Pons (tissue), 1 donor: ENCODE measurements at regions not wholly inside any gene's neighbourhood (a gene's known extent, or its start where the extent isn't known, plus 50 kb on each side); places are given as distances from the start of the nearest gene placed in this dataset.

Source experiments
- DNase-seq: peaks from one replicate; pipeline ENCODE4 v3.0.0-alpha.2; 2016; ENCODE audit warnings: low spot score

DNA sequence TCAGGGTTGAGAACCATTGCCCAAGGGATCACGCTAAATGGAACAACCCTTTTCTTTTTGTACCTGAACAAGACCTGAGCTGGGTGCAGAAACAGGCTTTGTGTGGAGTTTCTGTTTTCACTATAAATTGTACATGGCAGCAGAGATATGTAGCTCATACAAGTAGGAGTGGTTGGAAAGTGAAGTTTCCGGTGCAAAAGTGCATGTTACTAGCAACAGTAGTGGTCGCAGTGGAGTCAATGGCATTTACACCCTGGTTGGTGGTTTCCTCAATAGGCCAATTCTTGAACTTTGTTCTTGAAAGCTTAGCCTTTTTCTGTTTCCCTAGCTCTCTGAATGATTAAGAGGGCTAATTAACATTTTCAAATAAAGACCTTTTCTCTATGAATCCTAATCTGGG lies 170.7 kb downstream of the NEBL start:
- DNase-seq: no peak

DNA sequence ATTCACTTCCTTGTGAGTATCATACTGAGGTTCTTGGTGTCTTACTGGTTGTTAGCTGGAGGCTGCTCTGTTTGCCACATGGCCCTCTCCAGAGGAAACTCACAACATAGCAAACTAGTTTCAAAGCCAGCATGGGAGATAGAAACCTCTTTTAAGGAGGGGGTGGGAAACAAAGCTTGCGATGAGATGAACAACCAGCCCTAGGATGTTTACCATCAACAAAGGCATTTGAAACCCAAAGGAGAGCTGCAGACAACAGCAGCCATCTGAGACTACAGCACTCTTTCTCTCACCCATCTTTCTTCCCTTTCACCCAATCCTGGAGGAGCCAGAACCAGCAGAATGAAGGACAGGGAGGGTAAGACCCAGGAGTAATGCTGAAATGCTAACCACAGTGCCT lies 182.1 kb downstream of the NEBL start:
- DNase-seq: no peak

DNA sequence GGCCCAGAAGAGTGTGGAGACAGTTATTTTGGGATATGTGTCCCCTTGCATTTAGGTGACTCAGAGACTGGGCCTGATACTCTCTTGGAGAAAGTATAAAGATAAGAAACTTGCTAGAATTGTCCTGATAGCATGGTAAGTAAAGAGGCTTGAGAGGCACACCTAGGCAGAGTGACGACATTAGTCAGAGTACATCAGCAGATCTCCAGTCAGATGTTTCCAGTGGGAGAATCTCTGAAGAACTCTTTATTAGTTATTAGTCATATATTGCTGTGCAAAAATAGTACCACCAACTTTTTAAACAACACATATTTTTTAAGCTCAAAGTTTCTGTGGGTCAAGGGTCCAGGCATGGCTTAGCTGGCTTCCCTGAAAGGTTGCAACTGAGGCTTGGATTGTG lies 182.6 kb downstream of the NEBL start:
- no peak for DNase-seq

DNA sequence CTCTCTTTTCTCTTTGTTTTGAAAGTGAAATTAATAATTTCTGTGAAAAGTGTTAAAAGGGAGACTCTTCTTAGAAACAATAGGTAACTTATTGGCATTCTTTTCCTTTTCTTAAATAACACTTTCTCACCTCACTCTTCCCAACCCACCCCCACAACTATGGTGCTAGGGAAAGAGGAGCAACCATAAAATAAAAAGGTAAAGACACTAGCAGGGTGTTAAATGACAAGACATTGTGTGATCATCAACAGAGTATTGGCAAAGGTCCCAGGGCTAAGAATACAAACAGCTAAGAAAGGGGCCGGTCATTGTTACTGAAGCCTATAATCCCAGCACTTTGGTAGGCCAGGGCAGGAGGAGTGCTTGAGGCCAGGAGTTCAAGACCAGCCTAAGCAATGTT lies 183.7 kb downstream of the NEBL start:
- DNase-seq: no peak

DNA sequence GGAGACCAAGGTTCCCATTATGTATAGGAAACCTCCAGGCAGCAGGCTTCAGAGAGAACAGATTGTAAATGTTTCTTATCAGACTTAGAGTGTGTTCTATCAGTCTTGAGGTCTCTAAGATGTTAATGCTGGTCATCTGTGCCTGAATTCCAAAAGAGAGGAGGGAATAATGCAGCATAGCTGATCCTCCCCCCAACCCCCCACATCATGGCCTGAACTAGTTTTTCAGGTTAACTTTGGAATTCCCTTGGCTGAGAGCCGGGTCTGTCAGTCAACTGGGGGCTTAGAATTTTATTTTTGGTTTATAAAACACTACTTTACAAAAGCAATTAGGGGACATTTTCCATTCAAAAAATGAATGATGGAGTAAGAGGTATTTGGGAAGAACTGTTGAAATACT lies 184.3 kb downstream of the NEBL start:
- DNase-seq: no peak

DNA sequence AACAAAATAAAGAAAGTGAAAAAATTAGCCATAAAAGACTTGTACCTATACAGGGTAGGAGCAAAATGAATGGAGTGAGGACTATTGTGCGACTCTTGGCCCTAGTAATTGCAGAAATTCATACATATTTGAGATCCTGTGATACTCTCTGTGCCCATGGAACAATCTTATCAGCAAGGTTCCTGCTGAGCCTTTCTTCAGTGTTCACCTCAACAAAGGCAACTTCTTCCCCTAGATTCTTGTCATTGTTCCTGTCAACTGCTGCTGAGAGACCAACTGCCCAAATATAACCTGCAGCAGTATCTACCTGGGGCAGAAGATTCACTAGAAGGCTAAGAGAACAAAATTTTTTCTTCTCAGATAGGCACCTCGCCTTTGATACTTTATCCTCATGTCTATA lies 187.4 kb downstream of the NEBL start:
- no peak for DNase-seq

DNA sequence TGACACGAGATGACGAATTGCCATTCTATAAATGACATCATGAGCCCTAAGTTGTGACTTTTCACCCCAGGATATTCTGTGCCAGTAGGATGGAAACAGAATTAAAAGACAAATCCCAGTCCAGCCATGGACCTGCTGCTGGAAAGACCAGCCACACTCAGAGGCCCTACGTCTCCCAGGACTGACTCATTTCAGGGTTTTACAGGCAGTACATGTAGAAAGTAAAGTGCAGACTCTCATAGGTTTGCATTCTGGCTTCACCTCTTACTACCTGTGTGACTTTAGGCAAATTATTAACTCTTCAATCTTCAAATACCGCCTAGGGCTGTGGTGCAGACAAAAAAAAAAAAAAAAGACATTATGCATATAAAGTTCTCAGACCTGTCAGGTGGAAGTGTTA lies 188.8 kb downstream of the NEBL start:
- no peak for DNase-seq

DNA sequence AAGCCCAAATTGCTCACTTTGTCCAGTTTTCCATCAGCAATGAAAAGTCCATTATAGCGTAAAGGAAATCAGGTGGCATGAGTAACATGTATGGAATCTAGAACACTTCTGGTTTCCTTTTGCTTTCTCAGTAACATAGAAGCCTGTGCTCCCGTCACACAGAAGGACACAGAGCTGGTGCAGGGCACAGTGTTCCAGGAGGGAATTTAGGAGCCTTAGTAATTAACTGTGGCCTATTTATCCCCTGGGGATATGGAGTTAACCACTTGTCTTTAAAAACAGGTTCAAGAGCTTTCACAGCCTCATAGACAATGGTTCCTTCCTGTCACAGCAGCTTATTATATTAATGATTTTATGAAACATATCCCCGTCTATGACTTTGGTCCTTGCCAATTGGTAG lies 189.9 kb downstream of the NEBL start:
- DNase-seq: no peak

DNA sequence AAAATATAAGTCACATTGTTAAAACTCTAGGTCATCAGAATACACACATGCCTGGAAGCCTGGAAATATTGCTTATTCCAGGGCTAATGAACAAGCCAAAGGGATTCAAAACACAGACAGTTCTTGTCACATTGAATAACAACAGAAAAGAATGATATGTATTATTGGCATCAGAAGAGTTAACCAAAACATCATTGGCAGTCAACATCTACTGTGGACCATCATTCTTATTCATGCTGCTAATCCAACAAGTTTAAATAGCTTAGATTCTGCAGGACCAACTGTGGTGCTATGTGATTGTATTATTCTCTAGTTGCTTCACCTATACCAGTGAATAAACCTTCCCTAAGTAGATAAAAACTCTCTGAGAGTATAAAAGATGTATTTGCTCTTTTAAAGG lies 198.3 kb downstream of the NEBL start:
- DNase-seq: no peak

DNA sequence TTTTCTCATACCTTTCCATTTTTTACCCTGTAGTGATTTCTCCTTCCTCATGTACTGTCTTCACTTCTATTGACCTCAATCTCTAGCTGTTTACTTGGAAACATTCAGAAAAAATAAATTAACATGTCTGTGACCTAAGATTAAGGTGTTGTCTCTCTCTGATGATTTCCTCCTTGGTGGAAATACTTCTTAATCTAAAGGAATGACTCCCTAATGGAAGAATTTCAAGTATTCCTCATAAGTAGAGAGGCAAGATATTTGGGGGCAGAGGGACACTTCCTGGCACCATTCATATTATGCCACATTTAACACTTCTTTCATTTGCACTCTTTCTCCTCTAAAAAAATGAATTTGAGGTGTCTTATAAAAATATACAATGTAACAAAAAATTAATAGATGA lies 202.8 kb downstream of the NEBL start:
- no peak for DNase-seq

DNA sequence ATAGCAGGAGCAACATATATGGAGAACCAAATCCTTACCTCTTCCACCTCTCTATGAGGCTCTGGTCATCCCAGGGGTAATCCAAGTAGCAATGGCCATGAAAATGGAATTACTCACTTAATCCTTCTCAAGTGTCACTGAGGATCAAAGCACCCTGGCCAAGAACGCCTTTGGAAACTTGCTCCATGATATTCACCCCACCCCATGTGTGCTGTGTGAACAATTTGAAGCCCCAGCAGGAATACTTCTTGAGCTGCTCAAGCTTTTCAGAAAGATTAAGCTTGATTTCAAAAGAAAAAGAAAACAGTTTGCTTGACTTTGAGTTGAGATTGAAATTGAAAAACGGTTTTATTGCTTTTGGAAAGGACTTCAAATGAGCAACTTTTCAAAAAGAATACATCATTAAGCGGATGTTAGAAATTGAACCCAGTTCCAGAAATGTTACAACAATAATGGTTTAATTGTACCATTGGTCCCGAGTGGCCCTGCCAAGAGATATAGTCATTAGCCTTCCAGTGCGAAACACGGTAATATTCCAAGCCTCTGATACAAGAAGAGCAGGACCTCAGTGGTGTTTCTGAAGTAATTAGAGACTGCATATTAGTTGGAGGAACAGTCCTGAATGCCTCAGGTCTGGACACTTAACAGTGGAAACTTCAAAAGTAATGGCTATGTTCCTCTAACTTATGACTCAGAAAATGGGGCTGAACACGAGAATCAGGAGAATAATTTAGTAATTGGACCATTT lies 208.1 kb downstream of the NEBL start:
- no peak for DNase-seq

DNA sequence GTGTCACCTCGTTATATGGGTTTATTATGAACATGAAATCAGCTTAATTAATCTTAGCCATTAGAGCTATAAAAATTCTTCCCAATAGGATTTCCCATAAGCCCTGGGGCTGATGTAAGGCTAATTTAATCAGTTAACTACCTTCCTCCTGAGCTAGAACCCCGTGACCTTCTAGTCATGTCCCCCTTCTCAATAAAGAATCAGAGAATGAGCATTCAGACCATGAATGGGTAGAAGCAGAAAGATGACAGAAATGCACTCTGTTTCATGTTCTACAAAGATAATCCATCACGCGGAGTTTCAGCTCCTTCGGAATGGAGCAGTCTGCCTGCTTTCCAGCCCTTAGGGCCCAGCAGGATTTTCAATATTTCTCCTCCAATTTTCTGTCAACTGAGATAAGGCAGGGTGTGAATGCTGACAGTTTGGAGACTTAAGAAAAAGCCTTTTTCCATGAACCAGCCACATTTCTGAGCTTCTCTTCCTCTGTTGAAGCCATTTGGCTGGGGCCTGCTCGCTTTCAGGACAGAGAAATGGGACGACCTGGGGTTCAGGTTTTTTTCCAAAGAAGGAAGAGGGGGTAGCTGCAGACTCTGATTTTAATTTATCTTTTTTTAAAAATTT lies 211.0 kb downstream of the NEBL start:
- no peak for DNase-seq

DNA sequence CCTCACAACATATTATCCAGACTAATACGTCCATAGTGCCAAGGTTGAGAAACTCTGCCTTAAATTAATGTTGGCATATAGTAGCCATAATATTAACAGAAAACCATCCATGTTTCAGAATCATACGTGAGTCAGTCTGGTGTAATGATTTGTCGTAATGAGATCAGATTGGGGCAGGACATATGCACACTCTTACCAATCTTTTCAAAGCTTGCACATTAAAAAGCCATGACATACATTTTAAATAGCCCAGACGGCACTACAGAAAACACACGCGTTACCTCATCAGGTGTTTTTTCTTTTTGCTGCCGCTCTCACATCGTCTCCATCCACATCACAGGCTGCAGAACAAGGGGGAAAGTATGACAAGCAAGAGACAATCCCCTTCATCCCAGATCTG lies 211.6 kb downstream of the NEBL start:
- DNase-seq: no peak

DNA sequence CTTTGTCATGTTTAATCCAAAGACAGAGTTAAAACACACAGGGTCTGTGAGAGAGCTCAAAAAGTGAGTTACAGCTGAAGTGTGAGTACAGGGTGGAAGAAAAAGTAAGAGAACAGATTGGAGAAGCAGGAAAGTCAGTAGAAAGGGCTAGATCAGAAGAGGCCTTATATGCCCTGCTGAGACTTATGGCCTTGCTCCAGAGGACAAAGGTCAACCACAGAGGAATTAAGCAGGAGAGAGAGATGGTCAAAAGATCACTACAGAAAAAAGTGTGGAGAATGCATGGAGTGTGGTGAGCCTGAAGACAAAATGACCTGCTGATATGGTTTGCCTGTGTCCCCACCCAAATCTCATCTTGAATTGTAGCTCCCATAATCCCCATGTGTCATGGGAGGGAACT lies 213.8 kb downstream of the NEBL start:
- no peak for DNase-seq

DNA sequence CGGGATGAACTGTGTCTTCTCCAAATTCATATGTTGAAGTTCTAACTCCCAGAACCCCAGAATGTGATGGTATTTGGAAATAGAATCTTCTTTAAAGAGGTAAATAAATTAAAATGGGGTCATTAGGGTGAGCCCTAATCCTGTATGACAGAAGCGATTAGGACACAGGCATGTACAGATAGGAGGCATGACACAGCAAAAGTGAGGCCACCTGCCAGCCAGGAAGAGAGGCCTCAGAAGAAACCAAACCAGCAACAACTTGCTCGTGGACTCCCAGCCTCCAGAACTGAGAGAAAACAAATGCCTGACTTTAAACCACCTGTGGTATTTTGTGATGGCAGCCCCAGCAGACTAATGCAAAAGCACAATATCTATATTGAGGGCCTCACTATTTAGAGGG lies 214.3 kb downstream of the NEBL start:
- no peak for DNase-seq

DNA sequence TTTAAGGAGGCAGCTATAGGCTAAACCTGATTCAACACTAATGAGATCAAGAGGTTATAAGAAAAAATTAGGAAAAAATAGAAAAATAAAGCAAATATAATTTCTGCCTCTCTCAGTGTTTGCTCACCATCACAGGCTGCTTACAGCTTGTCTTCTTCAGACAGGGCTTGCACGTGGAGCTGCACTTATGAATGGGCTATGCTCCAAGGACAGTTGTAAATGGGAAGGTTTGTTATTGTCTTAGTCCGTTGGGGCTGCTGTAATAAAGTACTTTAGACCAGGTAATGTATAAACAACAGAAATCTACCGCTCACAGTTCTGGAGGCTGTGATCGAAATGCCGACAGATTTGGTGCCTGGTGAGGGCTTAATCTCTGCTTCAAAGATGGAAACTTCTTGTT lies 219.8 kb downstream of the NEBL start:
- DNase-seq: no peak

DNA sequence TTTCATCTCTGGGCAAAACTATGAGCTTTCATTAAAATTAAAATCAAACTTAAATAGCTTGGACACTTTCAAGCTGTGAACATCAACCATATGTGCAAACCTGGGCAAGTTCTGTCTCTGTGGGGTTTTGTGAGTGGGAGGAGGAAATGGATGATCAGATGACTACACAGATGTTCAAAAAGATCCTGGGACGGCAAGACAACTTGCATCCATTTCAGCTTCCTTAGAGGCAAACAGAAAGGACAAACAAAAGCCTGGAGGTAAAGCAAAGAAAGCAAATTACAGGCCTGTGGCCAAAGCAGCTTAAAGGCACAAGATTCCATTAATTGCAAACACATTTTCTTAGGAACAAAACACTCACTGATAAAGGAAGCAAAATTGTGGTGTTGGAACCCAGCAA lies 222.2 kb downstream of the NEBL start:
- peak; percentile 13 for DNase-seq

DNA sequence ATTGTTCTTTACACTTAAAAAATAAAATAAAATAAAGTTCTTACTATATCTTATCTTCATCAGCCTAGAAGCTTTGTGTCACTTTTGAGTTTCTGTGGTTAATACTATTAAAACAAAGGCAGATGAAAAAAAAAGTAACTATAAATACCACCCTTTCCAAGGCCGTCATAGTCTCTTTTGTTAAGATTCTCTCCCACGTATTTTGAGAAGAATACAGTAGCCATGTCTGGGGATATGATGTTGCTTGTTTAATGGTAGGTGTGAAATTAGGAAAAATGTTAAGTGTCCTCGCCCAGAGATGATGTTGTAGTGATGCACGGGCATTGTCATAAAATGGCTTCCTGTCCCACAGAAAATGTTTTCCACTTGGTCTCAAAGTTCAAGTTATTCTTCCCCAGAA lies 223.9 kb downstream of the NEBL start:
- no peak for DNase-seq

DNA sequence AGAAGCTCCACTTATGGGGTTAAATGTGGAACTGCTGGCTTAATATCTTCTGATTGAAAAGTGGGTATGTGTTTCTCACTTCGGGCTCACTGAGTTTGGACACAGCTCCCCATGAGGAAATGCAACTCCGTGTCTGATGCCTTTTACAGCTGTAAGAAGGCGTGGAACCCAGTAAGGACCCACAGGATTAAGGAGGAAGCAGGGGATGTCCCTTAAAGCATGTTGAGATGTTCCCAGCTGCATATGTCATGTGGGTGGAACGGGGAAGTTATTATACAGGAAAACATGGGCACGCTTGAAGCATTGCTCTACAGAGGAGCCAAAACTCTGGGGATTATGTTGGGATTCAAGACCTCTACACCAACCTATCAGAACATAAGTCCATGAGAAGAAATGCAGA lies 224.4 kb downstream of the NEBL start:
- no peak for DNase-seq

DNA sequence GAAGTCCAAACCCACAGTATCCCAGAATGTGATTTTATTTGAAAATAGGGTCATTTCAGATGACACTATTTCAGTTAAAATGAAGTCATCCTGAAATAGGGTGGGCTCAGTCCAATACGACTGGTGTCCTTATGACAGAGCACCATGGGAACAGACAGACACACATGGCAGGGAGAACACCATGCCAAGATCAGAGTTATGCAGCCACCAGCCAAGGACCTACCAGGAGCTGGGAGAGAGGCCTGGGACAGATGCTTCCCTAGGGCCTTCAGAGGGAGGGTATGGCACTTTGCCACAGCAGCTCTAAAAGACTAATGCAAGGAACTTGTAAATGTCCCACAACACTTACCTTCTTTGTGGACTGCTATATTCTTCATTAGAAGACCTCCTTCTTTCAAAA lies 226.5 kb downstream of the NEBL start:
- no peak for DNase-seq

DNA sequence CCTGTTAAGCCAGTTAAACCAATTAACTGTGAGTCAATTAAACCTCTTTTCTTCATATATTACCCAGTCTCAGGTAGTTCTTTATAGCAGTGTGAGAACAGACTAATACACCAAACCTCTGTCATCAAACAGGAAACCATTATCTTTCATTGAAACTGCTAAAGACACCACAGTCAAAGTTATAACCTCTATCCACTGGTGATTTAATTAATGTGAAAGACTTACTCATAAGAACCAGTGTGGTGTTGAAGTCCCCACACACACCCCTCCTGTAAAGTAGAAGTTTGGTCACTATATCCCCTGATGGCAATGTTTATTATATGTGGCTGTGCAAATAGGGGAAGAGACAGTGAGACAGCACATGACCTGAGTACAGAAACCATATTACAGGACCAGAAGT lies 228.1 kb downstream of the NEBL start:
- no peak for DNase-seq

DNA sequence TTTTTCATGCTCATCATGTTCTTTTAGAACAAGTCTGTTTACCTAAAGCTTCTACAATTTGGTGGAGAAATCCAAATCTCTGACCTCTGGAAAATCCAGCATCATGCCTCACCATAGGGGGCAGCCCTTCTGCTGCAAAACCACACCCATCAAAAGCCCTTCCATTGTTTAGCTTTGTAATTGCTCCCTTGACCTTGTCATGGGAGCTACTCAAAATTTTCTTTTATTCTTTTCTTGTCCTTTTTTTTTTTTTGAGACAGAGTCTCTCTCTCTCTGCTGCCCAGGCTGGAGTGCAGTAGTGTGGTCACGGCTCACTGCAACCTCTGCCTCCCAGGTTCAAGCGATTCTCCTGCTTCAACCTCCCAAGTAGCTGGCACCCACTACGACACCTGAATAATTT lies 234.4 kb downstream of the NEBL start:
- no peak for DNase-seq

DNA sequence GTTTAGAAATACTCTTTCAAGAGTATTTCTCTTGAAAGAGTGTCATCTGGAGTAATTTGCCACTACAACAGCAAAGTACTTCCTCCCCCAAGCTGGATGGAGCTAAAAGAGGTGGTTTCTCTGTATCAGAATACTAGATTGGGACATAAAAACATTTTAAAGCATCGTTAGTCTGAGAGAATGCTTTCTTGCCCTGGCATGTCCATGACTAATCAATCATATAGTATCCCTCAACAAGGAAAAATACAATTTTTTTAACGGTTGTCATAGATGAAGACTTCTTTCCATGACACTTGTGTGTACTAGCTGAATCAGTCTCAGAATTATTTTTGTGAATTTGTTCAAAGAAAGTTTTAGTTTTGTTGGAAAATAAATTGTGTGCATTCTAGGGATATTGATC lies 237.9 kb downstream of the NEBL start:
- DNase-seq: no peak

DNA sequence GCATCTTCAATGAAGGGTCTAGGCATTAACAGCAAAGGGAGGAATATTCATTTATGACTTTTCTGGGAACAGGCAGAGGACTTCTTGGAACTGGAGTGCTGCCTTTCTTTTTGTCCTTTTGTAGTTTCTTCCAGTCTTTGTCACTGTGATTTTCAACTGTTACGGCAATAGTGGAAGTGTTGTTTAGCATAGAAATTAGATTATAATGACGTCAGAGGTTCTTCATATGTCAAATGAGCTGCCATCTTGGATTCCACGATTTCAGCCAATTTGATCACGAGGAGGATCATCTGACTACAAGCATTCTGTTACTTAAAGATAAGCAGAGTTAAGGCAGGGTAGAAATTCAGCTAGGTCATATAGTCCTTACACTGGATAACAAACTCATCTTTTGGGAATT lies 239.0 kb downstream of the NEBL start:
- no peak for DNase-seq
